H1 (cell line): ENCODE measurements at regions not wholly inside any gene's neighbourhood (a gene's known extent, or its start where the extent isn't known, plus 50 kb on each side); places are given as distances from the start of the nearest gene placed in this dataset.

ENCODE experiments used
- CEBPB ChIP-seq: IDR thresholded peaks from 2 replicates; pipeline ENCODE4 v1.6.1; 2012; ENCODE audit warnings: low read depth, low read length
- POLR2AphosphoS5 ChIP-seq: IDR thresholded peaks from 2 replicates; pipeline ENCODE4 v1.6.1; 2011; ENCODE audit warnings: low read depth, low read length
- SP2 ChIP-seq: IDR thresholded peaks from 2 replicates; pipeline ENCODE4 v1.6.1; 2012; ENCODE audit warnings: mild to moderate bottlenecking, low read length, inconsistent platforms
- SRF ChIP-seq: IDR thresholded peaks from 2 replicates; pipeline ENCODE4 v1.6.1; 2011; ENCODE audit warnings: mild to moderate bottlenecking, low read depth, low read length, moderate library complexity
- TAF1 ChIP-seq: IDR thresholded peaks from 2 replicates; pipeline ENCODE4 v1.6.1; 2011; ENCODE audit warnings: mild to moderate bottlenecking, low read depth, low read length
- TF ChIP-seq, protein P1 (sequence below): IDR thresholded peaks from 2 replicates; pipeline ENCODE4 v1.6.1; 2012; ENCODE audit warnings: low read length, inconsistent platforms
- TF ChIP-seq, protein P2 (sequence below), 3 experiments: IDR thresholded peaks; 1 replicate in 2 of 3; 2 replicates in 1 of 3; pipeline versions ENCODE4 v1.5.1 to v1.6.1; 2011; ENCODE audit warnings: low read length in 3 of 3, mild to moderate bottlenecking in 3 of 3, inconsistent platforms in 2 of 3, low read depth in 1 of 3, moderate library complexity in 1 of 3; ENCODE audit not compliant: insufficient read depth in 1 of 3; ENCODE audit errors: control extremely low read depth in 1 of 3
- TF ChIP-seq, protein P3 (sequence below): IDR thresholded peaks from 2 replicates; pipeline ENCODE4 v1.6.1; 2012; ENCODE audit warnings: inconsistent platforms

DNA sequence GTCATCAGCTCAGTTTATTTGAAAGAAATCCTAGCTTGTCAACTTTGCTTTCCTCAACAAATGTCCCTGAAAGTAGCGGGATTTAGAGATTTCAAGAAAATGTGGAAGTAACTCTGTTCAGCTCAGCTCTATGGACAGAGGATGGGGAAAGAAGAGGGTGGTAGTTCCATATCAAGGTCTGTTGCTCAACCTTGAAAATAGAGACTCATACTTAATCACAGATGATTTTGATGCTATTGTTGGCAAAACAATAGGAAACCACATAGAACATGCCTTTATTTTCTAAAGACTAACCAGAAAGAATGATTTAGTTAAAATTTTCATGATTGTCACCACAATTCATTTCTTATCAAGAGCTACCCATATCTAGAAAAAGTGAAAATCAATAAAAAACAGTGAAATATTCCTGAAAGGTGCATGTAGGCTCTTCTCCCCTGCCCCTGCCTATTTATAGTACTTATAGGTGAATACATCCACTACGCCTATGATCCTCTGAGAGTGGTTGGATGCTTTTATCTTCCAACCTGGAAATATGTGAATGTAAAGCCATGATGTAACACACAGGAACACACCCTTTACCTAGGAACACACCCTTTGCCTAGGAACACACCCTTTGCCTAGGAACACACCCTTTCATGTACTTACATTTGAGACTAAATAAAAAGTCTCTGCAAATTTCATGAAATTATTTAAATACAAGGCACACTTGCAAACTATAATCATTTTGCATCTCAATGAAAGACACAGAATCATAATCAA is 65.8 kb downstream of the ETAA1 start:
- TF ChIP-seq, protein P1, sequence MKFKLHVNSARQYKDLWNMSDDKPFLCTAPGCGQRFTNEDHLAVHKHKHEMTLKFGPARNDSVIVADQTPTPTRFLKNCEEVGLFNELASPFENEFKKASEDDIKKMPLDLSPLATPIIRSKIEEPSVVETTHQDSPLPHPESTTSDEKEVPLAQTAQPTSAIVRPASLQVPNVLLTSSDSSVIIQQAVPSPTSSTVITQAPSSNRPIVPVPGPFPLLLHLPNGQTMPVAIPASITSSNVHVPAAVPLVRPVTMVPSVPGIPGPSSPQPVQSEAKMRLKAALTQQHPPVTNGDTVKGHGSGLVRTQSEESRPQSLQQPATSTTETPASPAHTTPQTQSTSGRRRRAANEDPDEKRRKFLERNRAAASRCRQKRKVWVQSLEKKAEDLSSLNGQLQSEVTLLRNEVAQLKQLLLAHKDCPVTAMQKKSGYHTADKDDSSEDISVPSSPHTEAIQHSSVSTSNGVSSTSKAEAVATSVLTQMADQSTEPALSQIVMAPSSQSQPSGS, result no peak
- TF ChIP-seq, protein P2, sequence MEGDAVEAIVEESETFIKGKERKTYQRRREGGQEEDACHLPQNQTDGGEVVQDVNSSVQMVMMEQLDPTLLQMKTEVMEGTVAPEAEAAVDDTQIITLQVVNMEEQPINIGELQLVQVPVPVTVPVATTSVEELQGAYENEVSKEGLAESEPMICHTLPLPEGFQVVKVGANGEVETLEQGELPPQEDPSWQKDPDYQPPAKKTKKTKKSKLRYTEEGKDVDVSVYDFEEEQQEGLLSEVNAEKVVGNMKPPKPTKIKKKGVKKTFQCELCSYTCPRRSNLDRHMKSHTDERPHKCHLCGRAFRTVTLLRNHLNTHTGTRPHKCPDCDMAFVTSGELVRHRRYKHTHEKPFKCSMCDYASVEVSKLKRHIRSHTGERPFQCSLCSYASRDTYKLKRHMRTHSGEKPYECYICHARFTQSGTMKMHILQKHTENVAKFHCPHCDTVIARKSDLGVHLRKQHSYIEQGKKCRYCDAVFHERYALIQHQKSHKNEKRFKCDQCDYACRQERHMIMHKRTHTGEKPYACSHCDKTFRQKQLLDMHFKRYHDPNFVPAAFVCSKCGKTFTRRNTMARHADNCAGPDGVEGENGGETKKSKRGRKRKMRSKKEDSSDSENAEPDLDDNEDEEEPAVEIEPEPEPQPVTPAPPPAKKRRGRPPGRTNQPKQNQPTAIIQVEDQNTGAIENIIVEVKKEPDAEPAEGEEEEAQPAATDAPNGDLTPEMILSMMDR (IDR thresholded peaks at IDR 0.05; ENCODE audit: control extremely low read depth in 1 of 3, insufficient read depth in 1 of 3, low read depth in 1 of 3, low read length in 3 of 3), result no peak
- no peak for TF ChIP-seq CEBPB
- TF ChIP-seq SRF, result no peak
- TF ChIP-seq POLR2AphosphoS5, result no peak
- TF ChIP-seq TAF1, result no peak
- TF ChIP-seq, protein P3, sequence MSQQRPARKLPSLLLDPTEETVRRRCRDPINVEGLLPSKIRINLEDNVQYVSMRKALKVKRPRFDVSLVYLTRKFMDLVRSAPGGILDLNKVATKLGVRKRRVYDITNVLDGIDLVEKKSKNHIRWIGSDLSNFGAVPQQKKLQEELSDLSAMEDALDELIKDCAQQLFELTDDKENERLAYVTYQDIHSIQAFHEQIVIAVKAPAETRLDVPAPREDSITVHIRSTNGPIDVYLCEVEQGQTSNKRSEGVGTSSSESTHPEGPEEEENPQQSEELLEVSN, result no peak
- TF ChIP-seq SP2, result no peak
